K562 (cell line): ENCODE measurements at regions not wholly inside any gene's neighbourhood (a gene's known extent, or its start where the extent isn't known, plus 50 kb on each side); places are given as distances from the start of the nearest gene placed in this dataset.
A peak's percentile ranks its signal among the peaks of the same experiment; 100 is the strongest.

Source experiments
- FOXM1 ChIP-seq, 2 experiments: fragments of 450-650 bp in 1 of 2; sonication (generic) in 1 of 2; formaldehyde crosslinking in 1 of 2; IDR thresholded peaks; 2 replicates each; pipeline versions ENCODE4 v1.6.1 to v1.9.0; 2017 to 2022; ENCODE audit warnings: low read depth in 2 of 2, mild to moderate bottlenecking in 2 of 2, missing genetic modification reagents in 1 of 2, moderate library complexity in 1 of 2
- HDAC2 ChIP-seq: fragments of 450-650 bp; IDR thresholded peaks from 2 replicates; pipeline ENCODE4 v1.6.1; 2016; ENCODE audit warnings: mild to moderate bottlenecking
- HIVEP1 ChIP-seq: fragments of 250-450 bp; sonication (Bioruptor Pico); IDR thresholded peaks from 2 replicates; pipeline ENCODE4 v1.4.0; 2020; ENCODE audit warnings: mild to moderate bottlenecking
- LCOR ChIP-seq: sonication (generic); formaldehyde crosslinking; IDR thresholded peaks from 2 replicates; pipeline ENCODE4 v1.8.0; 2022; ENCODE audit warnings: mild to moderate bottlenecking, missing genetic modification reagents
- MCM3 ChIP-seq: fragments of 450-650 bp; IDR thresholded peaks from 2 replicates; pipeline ENCODE4 v1.6.1; 2016
- NCOA2 ChIP-seq, 2 experiments: fragments of 450-650 bp; IDR thresholded peaks; 2 replicates each; pipeline ENCODE4 v1.6.1; 2018; ENCODE audit warnings: mild to moderate bottlenecking in 2 of 2, moderate library complexity in 1 of 2; ENCODE audit not compliant: partially characterized antibody in 2 of 2
- NFIX ChIP-seq: fragments of 250-450 bp; sonication (Bioruptor Pico); IDR thresholded peaks from 2 replicates; pipeline ENCODE4 v1.4.0; 2020; ENCODE audit warnings: low read depth, mild to moderate bottlenecking, moderate library complexity
- NR3C1 ChIP-seq: sonication (generic); formaldehyde crosslinking; IDR thresholded peaks from 2 replicates; pipeline ENCODE4 v1.8.1; 2022; ENCODE audit warnings: missing genetic modification reagents
- SRSF1 ChIP-seq: fragments of 200-400 bp; formaldehyde crosslinking; IDR thresholded peaks from 2 replicates; pipeline ENCODE4 v1.6.1; 2017; ENCODE audit warnings: mild to moderate bottlenecking, low read depth, low read length, moderate library complexity
- TFAM ChIP-seq: fragments of 250-450 bp; sonication (Bioruptor Pico); conservative IDR thresholded peaks from 2 replicates; pipeline ENCODE4 v1.5.0; 2021; ENCODE audit warnings: mild to moderate bottlenecking, moderate library complexity
- TSC22D4 ChIP-seq: fragments of 450-650 bp; IDR thresholded peaks from 2 replicates; pipeline ENCODE4 v1.6.1; 2016; ENCODE audit warnings: missing genetic modification characterization, missing biosample characterization, control low read depth
- ZNF133 ChIP-seq: fragments of 250-450 bp; sonication (Bioruptor Pico); IDR thresholded peaks from 2 replicates; pipeline ENCODE4 v1.4.0; 2020; ENCODE audit warnings: mild to moderate bottlenecking
- ZNF212 ChIP-seq: fragments of 450-650 bp; formaldehyde crosslinking; IDR thresholded peaks from 2 replicates; pipeline ENCODE4 v1.4.0; 2020; ENCODE audit warnings: mild to moderate bottlenecking
- ZNF551 ChIP-seq: fragments of 250-450 bp; sonication (Bioruptor Pico); IDR thresholded peaks from 2 replicates; pipeline ENCODE4 v1.5.0; 2021; ENCODE audit warnings: mild to moderate bottlenecking, moderate library complexity
- ZNF695 ChIP-seq: fragments of 450-650 bp; formaldehyde crosslinking; IDR thresholded peaks from 2 replicates; pipeline ENCODE4 v1.4.0; 2020; ENCODE audit warnings: mild to moderate bottlenecking, moderate library complexity
- ZNF699 ChIP-seq: fragments of 250-450 bp; sonication (Bioruptor Pico); IDR thresholded peaks from 2 replicates; pipeline ENCODE4 v1.8.0; 2021; ENCODE audit warnings: mild to moderate bottlenecking, moderate library complexity; ENCODE audit not compliant: insufficient replicate concordance
- TF ChIP-seq, protein P1 (sequence below): sonication (generic); formaldehyde crosslinking; IDR thresholded peaks from 2 replicates; pipeline ENCODE4 v1.8.1; 2023; ENCODE audit warnings: mild to moderate bottlenecking, missing genetic modification reagents
- TF ChIP-seq, protein P2 (sequence below), 2 experiments: fragments of 450-650 bp; conservative IDR thresholded peaks; 2 replicates each; pipeline ENCODE4 v1.6.1; 2017; ENCODE audit warnings: mild to moderate bottlenecking in 2 of 2, moderate library complexity in 2 of 2

DNA sequence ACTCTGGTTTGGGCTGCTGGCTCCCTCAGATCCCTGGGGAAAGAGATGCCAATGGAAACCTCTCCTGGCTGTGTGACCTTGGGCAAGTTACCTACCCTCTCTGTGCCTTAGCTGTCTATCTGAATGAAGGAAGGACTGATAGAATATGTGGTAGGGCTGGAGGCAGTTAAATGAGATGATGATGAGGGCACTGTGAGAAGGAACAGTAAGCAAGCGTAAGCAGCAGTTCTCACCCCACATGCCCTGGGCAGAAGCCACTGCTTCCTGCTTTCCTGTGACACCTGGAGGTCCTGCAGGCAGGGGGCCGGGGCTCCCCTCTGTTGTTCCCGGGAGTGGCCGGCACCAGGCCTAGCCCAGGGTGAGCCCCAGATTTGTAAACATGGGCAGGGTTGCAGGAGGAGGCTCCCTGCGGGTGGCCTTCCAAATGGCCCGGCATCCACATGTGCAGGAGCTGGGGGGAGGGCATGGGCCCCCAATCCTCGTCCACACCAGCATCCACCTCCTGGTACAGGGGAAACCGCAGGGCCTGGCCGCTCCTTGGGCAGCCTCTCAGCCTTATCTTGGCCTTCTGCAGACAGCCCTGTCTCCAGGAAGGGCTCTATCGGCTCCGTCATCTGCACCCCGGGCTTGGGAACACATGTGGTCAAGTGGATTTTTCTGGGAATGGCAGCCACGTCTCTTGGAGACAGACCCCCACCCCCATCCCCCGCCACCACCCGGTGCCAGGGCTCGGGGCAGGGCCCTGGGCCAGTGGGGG, 235.6 kb upstream of the GSE1 start (continued):
- TF ChIP-seq, protein P1, sequence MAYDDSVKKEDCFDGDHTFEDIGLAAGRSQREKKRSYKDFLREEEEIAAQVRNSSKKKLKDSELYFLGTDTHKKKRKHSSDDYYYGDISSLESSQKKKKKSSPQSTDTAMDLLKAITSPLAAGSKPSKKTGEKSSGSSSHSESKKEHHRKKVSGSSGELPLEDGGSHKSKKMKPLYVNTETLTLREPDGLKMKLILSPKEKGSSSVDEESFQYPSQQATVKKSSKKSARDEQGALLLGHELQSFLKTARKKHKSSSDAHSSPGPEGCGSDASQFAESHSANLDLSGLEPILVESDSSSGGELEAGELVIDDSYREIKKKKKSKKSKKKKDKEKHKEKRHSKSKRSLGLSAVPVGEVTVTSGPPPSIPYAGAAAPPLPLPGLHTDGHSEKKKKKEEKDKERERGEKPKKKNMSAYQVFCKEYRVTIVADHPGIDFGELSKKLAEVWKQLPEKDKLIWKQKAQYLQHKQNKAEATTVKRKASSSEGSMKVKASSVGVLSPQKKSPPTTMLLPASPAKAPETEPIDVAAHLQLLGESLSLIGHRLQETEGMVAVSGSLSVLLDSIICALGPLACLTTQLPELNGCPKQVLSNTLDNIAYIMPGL (CRISPR knock-in tag), result no peak
- peak; percentile 85; the same call in 1 of the 2 replicates for TF ChIP-seq LCOR (CRISPR knock-in tag)
- TF ChIP-seq HDAC2, result 0 out of 2 replicates have a peak, but pooled peaks have one; percentile 86
- TF ChIP-seq NCOA2 (IDR thresholded peaks at IDR 0.05; ENCODE audit: partially characterized antibody in 2 of 2), result no peak
- no peak for TF ChIP-seq TFAM
- no peak for TF ChIP-seq SRSF1
- TF ChIP-seq TSC22D4 (tag), result no peak
- TF ChIP-seq FOXM1 (IDR thresholded peaks at IDR 0.05; ENCODE audit: low read depth), result peak; percentile 66
- TF ChIP-seq FOXM1 (CRISPR knock-in tag; IDR thresholded peaks at IDR 0.05; ENCODE audit: low read depth), result no peak
- TF ChIP-seq, protein P2, sequence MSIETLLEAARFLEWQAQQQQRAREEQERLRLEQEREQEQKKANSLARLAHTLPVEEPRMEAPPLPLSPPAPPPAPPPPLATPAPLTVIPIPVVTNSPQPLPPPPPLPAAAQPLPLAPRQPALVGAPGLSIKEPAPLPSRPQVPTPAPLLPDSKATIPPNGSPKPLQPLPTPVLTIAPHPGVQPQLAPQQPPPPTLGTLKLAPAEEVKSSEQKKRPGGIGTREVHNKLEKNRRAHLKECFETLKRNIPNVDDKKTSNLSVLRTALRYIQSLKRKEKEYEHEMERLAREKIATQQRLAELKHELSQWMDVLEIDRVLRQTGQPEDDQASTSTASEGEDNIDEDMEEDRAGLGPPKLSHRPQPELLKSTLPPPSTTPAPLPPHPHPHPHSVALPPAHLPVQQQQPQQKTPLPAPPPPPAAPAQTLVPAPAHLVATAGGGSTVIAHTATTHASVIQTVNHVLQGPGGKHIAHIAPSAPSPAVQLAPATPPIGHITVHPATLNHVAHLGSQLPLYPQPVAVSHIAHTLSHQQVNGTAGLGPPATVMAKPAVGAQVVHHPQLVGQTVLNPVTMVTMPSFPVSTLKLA (conservative IDR thresholded peaks at IDR 0.05), result peak in 1 of 2 experiments; percentile 76; a peak in 2 of 4 replicates
- TF ChIP-seq ZNF551, result no peak
- no peak for TF ChIP-seq ZNF212 (CRISPR knock-in tag)
- no peak for TF ChIP-seq ZNF695 (CRISPR knock-in tag)
- no peak for TF ChIP-seq ZNF133
- no peak for TF ChIP-seq NFIX (CRISPR knock-in tag)
- TF ChIP-seq ZNF699 (CRISPR knock-in tag), result no peak
- no peak for TF ChIP-seq NR3C1 (CRISPR knock-in tag)
- no peak for TF ChIP-seq MCM3
- no peak for TF ChIP-seq HIVEP1 (CRISPR knock-in tag)
